H1 (cell line): ENCODE measurements at regions not wholly inside any gene's neighbourhood (a gene's known extent, or its start where the extent isn't known, plus 50 kb on each side); places are given as distances from the start of the nearest gene placed in this dataset.

Experiments
- SIRT6 ChIP-seq: IDR thresholded peaks from one replicate; pipeline ENCODE4 v1.7.1; 2012; ENCODE audit warnings: low read length, inconsistent platforms

GRCh38 chr10:78178397-78178796 lies 144.7 kb downstream of the RPS24 start (continued):
- no peak for TF ChIP-seq SIRT6
